ENCODE measurements at regions not wholly inside any gene's neighbourhood (a gene's known extent, or its start where the extent isn't known, plus 50 kb on each side); places are given as distances from the start of the nearest gene placed in this dataset.

DNA sequence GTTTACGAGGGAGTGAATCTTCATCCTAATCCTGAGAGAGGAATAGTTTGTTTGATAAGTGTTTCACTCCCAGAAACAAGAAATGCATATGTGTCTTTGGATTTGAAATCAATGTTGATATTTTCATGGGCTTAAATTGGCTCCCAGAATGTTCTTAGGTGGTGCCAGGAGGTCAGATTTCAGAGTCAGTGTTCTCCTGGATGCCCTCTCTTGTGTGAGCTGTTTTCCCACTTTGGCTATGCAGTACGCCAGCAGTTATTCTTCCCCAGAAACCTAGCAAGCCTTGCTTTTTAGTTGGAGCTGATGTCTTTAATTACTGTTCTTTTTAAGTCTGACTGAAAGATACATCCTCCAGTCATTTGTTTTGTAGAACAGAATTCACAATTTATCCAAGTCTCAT lies 291.4 kb downstream of the DNAJB9 start:
- 0% methylated on average over 1 of the region's 2 CpGs for WGBS, 2 experiments (ENCODE audit: low coverage in 1 of 2, low lambda C conversion rate in 2 of 2, missing lambda C conversion rate in 2 of 2)
- H4K20me1 ChIP-seq (ENCODE audit: insufficient read depth): no peaks in the 10 kb centered on the region
- no peak overlapping the region for H3K27ac ChIP-seq
- H3K79me2 ChIP-seq (ENCODE audit: insufficient read depth): no peaks in the 10 kb centered on the region
- H3K9me2 ChIP-seq (ENCODE audit: insufficient read depth): no peaks in the 10 kb centered on the region
- no peaks in the 10 kb centered on the region for H3K9me3 ChIP-seq (ENCODE audit: low read depth)
- no peaks in the 10 kb centered on the region for H3F3A ChIP-seq (ENCODE audit: insufficient read depth)
- no peak overlapping the region for H3K4me3 ChIP-seq
- no peaks in the 10 kb centered on the region for H3K36me3 ChIP-seq (ENCODE audit: low read depth)
- H2AFZ ChIP-seq: no peak overlapping the region
- TF ChIP-seq EZH2phosphoT487 (IDR thresholded peaks at IDR 0.05; ENCODE audit: insufficient read depth, low read depth) (no peak), EZH2 (IDR thresholded peaks at IDR 0.05; ENCODE audit: insufficient read depth, poor library complexity, severe bottlenecking) (no peak)
- no peaks in the 10 kb centered on the region for H3K4me1 ChIP-seq (ENCODE audit: insufficient read depth)
- DNase-seq: no peak
- no peaks in the 10 kb centered on the region for H3K27me3 ChIP-seq (replicated peaks; ENCODE audit: insufficient read depth)
- H3K9ac ChIP-seq: no peak overlapping the region
- in situ Hi-C loops (cut with MboI): no loop called here
- no peak overlapping the region for H3K4me2 ChIP-seq (ENCODE audit: unreplicated experiment)

DNA sequence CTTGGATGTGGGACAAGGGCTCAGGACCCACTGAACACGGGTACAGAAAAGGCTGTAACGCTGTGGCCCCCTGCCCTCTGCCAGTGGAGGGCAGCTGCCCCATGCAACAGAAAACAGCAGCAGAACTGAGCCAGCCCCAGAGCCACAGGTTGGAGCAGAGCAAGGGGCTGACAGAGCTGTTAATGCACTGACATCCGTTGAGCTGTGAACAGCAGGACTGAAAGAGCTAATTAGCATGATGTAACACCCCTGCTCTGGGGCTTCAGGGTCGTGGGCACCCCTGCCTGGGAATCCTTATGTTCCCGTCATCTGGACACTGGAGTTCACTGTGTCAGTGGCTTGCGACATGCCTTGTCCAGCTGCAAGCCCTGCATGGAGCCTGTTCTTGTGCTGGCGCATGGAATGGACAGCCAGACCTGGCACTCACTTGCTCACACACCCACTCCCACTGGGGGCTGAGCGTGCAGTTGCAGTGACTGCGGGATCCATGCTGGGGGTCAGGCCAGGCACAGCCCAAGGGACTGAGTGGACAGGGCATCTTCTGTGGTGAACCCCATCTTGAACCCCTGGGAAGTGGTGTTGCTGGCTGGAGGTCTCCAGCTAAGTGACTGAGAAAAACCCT lies 293.7 kb downstream of the DNAJB9 start:
- 27 to 33% methylated on average over 9 of the region's 9 CpGs for WGBS, 2 experiments (ENCODE audit: low coverage in 1 of 2, low lambda C conversion rate in 2 of 2, missing lambda C conversion rate in 2 of 2)

DNA sequence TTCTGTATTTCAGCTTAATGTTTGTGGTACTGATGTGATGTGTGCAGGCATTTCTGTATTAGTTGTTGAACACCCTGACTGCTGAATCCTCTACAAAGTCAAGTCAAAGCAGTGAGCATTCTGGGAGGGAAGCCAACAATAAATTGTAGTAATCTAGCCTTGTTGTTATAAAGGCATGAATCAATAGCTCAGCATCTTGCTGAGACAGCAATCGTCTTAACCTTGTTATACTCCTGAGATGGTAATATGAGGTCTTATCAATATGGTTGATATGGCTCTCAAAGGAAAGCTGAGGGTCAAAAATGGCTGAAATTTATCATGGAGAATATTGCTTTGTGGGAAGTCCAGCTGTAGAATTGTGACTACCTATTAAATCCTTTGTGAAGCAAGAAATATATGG lies 299.4 kb downstream of the DNAJB9 start:
- H3K9ac ChIP-seq: no peak overlapping the region
- no peaks in the 10 kb centered on the region for H3K36me3 ChIP-seq (ENCODE audit: low read depth)
- TF ChIP-seq EZH2 (IDR thresholded peaks at IDR 0.05; ENCODE audit: insufficient read depth, poor library complexity, severe bottlenecking) (no peak), EZH2phosphoT487 (IDR thresholded peaks at IDR 0.05; ENCODE audit: insufficient read depth, low read depth) (no peak)
- DNase-seq: no peak
- in situ Hi-C loops (cut with MboI): no loop called here
- 0 to 4% methylated on average over 1 of the region's 1 CpG for WGBS, 2 experiments (ENCODE audit: low coverage in 1 of 2, low lambda C conversion rate in 2 of 2, missing lambda C conversion rate in 2 of 2)
- no peaks in the 10 kb centered on the region for H3F3A ChIP-seq (ENCODE audit: insufficient read depth)
- H3K4me2 ChIP-seq (ENCODE audit: unreplicated experiment): no peak overlapping the region
- no peaks in the 10 kb centered on the region for H3K4me1 ChIP-seq (ENCODE audit: insufficient read depth)
- H4K20me1 ChIP-seq (ENCODE audit: insufficient read depth): no peaks in the 10 kb centered on the region
- no peak overlapping the region for H2AFZ ChIP-seq
- H3K27ac ChIP-seq: no peak overlapping the region
- H3K4me3 ChIP-seq: no peak overlapping the region
- H3K9me3 ChIP-seq (ENCODE audit: low read depth): no peaks in the 10 kb centered on the region
- no peaks in the 10 kb centered on the region for H3K9me2 ChIP-seq (ENCODE audit: insufficient read depth)
- H3K79me2 ChIP-seq (ENCODE audit: insufficient read depth): no peaks in the 10 kb centered on the region
- H3K27me3 ChIP-seq (replicated peaks; ENCODE audit: insufficient read depth): no peaks in the 10 kb centered on the region

More for the DNA sequence above, 293.7 kb downstream of the DNAJB9 start:
- Histone ChIP-seq H3F3A (ENCODE audit: insufficient read depth) (no peaks in the 10 kb centered on the region), H3K79me2 (ENCODE audit: insufficient read depth) (no peaks in the 10 kb centered on the region), H3K36me3 (ENCODE audit: low read depth) (no peaks in the 10 kb centered on the region), H3K9ac (no peak overlapping the region), H3K4me2 (ENCODE audit: unreplicated experiment) (no peak overlapping the region), H3K9me2 (ENCODE audit: insufficient read depth) (no peaks in the 10 kb centered on the region), H3K4me1 (ENCODE audit: insufficient read depth) (no peaks in the 10 kb centered on the region), H3K27ac (no peak overlapping the region), H4K20me1 (ENCODE audit: insufficient read depth) (no peaks in the 10 kb centered on the region), H3K4me3 (no peak overlapping the region), H3K9me3 (ENCODE audit: low read depth) (no peaks in the 10 kb centered on the region), H2AFZ (no peak overlapping the region), H3K27me3 (replicated peaks; ENCODE audit: insufficient read depth) (no peaks in the 10 kb centered on the region)
- DNase-seq: no peak
- in situ Hi-C loops (cut with MboI): no loop called here
- no peak for TF ChIP-seq EZH2 (IDR thresholded peaks at IDR 0.05; ENCODE audit: insufficient read depth, poor library complexity, severe bottlenecking)
- TF ChIP-seq EZH2phosphoT487 (IDR thresholded peaks at IDR 0.05; ENCODE audit: insufficient read depth, low read depth): no peak

GRCh38 chr7:108875139-108875538 lies 305.5 kb downstream of the DNAJB9 start:
- TF ChIP-seq EZH2 (IDR thresholded peaks at IDR 0.05; ENCODE audit: insufficient read depth, poor library complexity, severe bottlenecking) (no peak), EZH2phosphoT487 (IDR thresholded peaks at IDR 0.05; ENCODE audit: insufficient read depth, low read depth) (no peak)
- Histone ChIP-seq H3K27me3 (replicated peaks; ENCODE audit: insufficient read depth) (no peaks in the 10 kb centered on the region), H3F3A (ENCODE audit: insufficient read depth) (no peaks in the 10 kb centered on the region), H3K4me1 (ENCODE audit: insufficient read depth) (no peaks in the 10 kb centered on the region), H2AFZ (no peak overlapping the region), H3K9me3 (ENCODE audit: low read depth) (no peaks in the 10 kb centered on the region), H3K36me3 (ENCODE audit: low read depth) (no peaks in the 10 kb centered on the region), H4K20me1 (ENCODE audit: insufficient read depth) (no peaks in the 10 kb centered on the region), H3K9ac (no peak overlapping the region), H3K27ac (no peak overlapping the region), H3K4me3 (no peak overlapping the region), H3K9me2 (ENCODE audit: insufficient read depth) (no peaks in the 10 kb centered on the region), H3K79me2 (ENCODE audit: insufficient read depth) (no peaks in the 10 kb centered on the region), H3K4me2 (ENCODE audit: unreplicated experiment) (no peak overlapping the region)
- in situ Hi-C loops (cut with MboI): no loop called here
- WGBS, 2 experiments (ENCODE audit: low coverage in 1 of 2, low lambda C conversion rate in 2 of 2, missing lambda C conversion rate in 2 of 2): 12 to 16% methylated on average over 4 of the region's 4 CpGs
- no peak for DNase-seq

DNA sequence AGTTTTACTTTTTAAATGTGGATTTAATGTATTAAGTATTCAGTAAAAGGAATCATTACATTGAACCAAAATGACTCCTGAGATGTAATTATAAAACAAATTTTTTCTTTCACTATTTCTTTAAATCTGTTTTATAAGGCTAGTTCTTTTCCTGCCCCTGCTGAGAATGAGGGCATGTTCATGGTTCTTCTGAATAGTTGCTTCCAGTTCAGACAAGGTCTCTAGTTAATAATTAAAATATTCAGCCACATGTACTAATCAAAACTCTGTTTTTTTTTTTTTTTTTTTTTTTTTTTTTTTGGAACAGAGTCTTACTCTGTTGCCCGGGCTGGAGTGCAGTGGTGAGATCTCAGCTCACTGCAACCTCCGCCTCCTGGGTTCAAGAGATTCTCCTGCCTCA lies 321.2 kb downstream of the DNAJB9 start:
- Histone ChIP-seq H2AFZ (no peak overlapping the region), H3K9me2 (ENCODE audit: insufficient read depth) (no peaks in the 10 kb centered on the region), H3K4me2 (ENCODE audit: unreplicated experiment) (no peak overlapping the region), H3K4me3 (no peak overlapping the region), H3K36me3 (ENCODE audit: low read depth) (no peaks in the 10 kb centered on the region), H3K4me1 (ENCODE audit: insufficient read depth) (no peaks in the 10 kb centered on the region), H3K9me3 (ENCODE audit: low read depth) (no peaks in the 10 kb centered on the region), H4K20me1 (ENCODE audit: insufficient read depth) (no peaks in the 10 kb centered on the region), H3K79me2 (ENCODE audit: insufficient read depth) (no peaks in the 10 kb centered on the region), H3K27ac (no peak overlapping the region), H3K9ac (no peak overlapping the region), H3F3A (ENCODE audit: insufficient read depth) (no peaks in the 10 kb centered on the region), H3K27me3 (replicated peaks; ENCODE audit: insufficient read depth) (no peaks in the 10 kb centered on the region)
- TF ChIP-seq EZH2 (IDR thresholded peaks at IDR 0.05; ENCODE audit: insufficient read depth, poor library complexity, severe bottlenecking) (no peak), EZH2phosphoT487 (IDR thresholded peaks at IDR 0.05; ENCODE audit: insufficient read depth, low read depth) (no peak)
- DNase-seq: no peak
- 17 to 27% methylated on average over 2 of the region's 2 CpGs for WGBS, 2 experiments (ENCODE audit: low coverage in 1 of 2, low lambda C conversion rate in 2 of 2, missing lambda C conversion rate in 2 of 2)
- in situ Hi-C loops (cut with MboI): no loop called here
